Activated gamma-delta T cell treated with Interleukin-2 at 50 U/mL for 16 hours (primary cell): ENCODE measurements at regions not wholly inside any gene's neighbourhood (a gene's known extent, or its start where the extent isn't known, plus 50 kb on each side); places are given as distances from the start of the nearest gene placed in this dataset.

Source experiments
- DNase-seq: peaks from one replicate; pipeline ENCODE4 v3.0.0-alpha.2; 2020

GRCh38 chr2:74066491-74067203 lies 81.1 kb downstream of the BOLA3 start:
- DNase-seq, result no peak

- no peak for DNase-seq
Observed at GRCh38 chr2:74067221-74067747, 80.4 kb downstream of the BOLA3 start.

- DNase-seq, result no peak
Observed at GRCh38 chr2:74070991-74071390, 76.7 kb downstream of the BOLA3 start.

GRCh38 chr2:74071426-74071825 lies 76.3 kb downstream of the BOLA3 start:
- no peak for DNase-seq

- no peak for DNase-seq
Observed at GRCh38 chr2:74072565-74072964, 75.1 kb downstream of the BOLA3 start.

GRCh38 chr2:74074487-74074886 lies 73.2 kb downstream of the BOLA3 start:
- DNase-seq, result no peak

GRCh38 chr2:74076074-74076470 lies 71.6 kb downstream of the BOLA3 start:
- DNase-seq, result no peak

- no peak for DNase-seq
Observed at GRCh38 chr2:74077636-74078035, 70.1 kb downstream of the BOLA3 start.

- DNase-seq, result no peak
Observed at GRCh38 chr2:74078466-74078865, 69.2 kb downstream of the BOLA3 start.

- DNase-seq, result no peak
Observed at GRCh38 chr2:74079522-74080341, 68.0 kb downstream of the BOLA3 start.

- no peak for DNase-seq
Observed at GRCh38 chr2:74080346-74080745, 67.4 kb downstream of the BOLA3 start.

GRCh38 chr2:74081030-74081762 lies 66.5 kb downstream of the BOLA3 start:
- DNase-seq, result no peak

- no peak for DNase-seq
Observed at GRCh38 chr2:74081763-74082110, 66.0 kb downstream of the BOLA3 start.

- no peak for DNase-seq
Observed at GRCh38 chr2:74083750-74084149, 64.0 kb downstream of the BOLA3 start.
